ENCODE measurements at regions not wholly inside any gene's neighbourhood (a gene's known extent, or its start where the extent isn't known, plus 50 kb on each side); places are given as distances from the start of the nearest gene placed in this dataset.
"Not testable (repeated sequence)": the region's sequence is repeated elsewhere in the genome, so short reads cannot be mapped to it uniquely, and the experiment has no call there.

DNA sequence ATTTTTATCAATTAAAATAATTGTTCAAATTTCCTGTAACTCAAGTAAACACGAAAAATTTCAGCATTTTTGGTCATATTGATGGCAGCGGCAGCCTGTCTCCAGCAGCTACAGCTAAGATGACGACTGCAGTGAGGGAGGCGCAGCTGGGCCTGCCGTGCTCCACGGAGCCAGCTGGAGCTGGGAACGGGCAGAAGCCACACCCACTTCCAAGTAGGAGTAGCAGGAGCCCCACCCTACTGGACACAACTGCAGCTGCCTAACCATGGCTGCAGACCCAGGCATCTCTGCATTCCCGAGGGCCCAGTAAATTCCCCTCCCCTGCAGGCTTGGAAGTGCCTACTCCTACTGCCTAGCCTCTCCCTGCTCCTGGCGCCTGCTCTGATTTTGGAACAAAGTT is 2031.7 kb downstream of the EFNA5 start:
- Mint-ChIP-seq H3K36me3 (ENCODE audit: low read depth) (no peaks in the 10 kb centered on the region), H3K27ac (no peak overlapping the region), H3K27me3 (no peaks in the 10 kb centered on the region), H3K4me1 (no peaks in the 10 kb centered on the region), H3K4me3 (no peak overlapping the region)
- H3K9me3 ChIP-seq (ENCODE audit: control insufficient read depth, low read length, poor library complexity, severe bottlenecking), result no peaks in the 10 kb centered on the region
- ATAC-seq, result no peak
- DNase-seq, result no peak

- Mint-ChIP-seq H3K27me3 (no peaks in the 10 kb centered on the region), H3K4me3 (no peak overlapping the region), H3K27ac (no peak overlapping the region), H3K36me3 (ENCODE audit: low read depth) (no peaks in the 10 kb centered on the region), H3K4me1 (no peaks in the 10 kb centered on the region)
- ATAC-seq (no peak), DNase-seq (no peak)
- H3K9me3 ChIP-seq (ENCODE audit: control insufficient read depth, low read length, poor library complexity, severe bottlenecking), result no peaks in the 10 kb centered on the region
These were observed 2032.3 kb downstream of the EFNA5 start for GRCh38 chr5:105638437-105638836.

DNA sequence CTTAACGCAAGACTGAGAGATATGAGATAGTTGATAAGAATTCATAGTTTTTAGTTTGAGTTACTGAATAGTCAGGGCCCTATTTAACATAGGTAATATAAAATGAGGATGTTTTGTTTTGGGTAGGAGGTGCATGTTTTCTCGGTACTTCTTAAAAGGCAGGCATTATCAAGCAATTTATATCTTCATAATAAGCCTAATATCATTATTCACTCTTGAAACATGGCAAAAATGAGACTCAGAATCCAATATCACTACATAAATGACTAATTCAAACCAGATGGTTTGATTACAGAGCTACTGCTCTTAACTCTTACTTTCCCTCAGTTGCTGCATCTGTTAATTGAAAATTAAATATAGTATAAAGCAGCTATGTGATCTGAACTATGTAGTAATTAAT is 2038.7 kb downstream of the EFNA5 start:
- H3K27ac Mint-ChIP-seq, result no peak overlapping the region
- H3K4me3 Mint-ChIP-seq, result no peak overlapping the region
- DNase-seq (no peak), ATAC-seq (no peak)
- no peaks in the 10 kb centered on the region for H3K27me3 Mint-ChIP-seq
- H3K4me1 Mint-ChIP-seq, result no peaks in the 10 kb centered on the region
- no peaks in the 10 kb centered on the region for H3K9me3 ChIP-seq (ENCODE audit: control insufficient read depth, low read length, poor library complexity, severe bottlenecking)
- H3K36me3 Mint-ChIP-seq (ENCODE audit: low read depth), result no peaks in the 10 kb centered on the region

GRCh38 chr5:105630803-105631202 is 2039.9 kb downstream of the EFNA5 start:
- H3K9me3 ChIP-seq (ENCODE audit: control insufficient read depth, low read length, poor library complexity, severe bottlenecking), result no peaks in the 10 kb centered on the region
- DNase-seq (no peak), ATAC-seq (no peak)
- H3K36me3 Mint-ChIP-seq (ENCODE audit: low read depth), result no peaks in the 10 kb centered on the region
- no peak overlapping the region for H3K4me3 Mint-ChIP-seq
- H3K4me1 Mint-ChIP-seq, result no peaks in the 10 kb centered on the region
- H3K27me3 Mint-ChIP-seq, result no peaks in the 10 kb centered on the region
- H3K27ac Mint-ChIP-seq, result no peak overlapping the region

- H3K4me3 Mint-ChIP-seq, result no peak overlapping the region
- no peaks in the 10 kb centered on the region for H3K9me3 ChIP-seq (ENCODE audit: control insufficient read depth, low read length, poor library complexity, severe bottlenecking)
- no peak for DNase-seq
- no peak overlapping the region for H3K27ac Mint-ChIP-seq
- no peaks in the 10 kb centered on the region for H3K27me3 Mint-ChIP-seq
- no peaks in the 10 kb centered on the region for H3K36me3 Mint-ChIP-seq (ENCODE audit: low read depth)
- H3K4me1 Mint-ChIP-seq, result no peaks in the 10 kb centered on the region
- no peak for ATAC-seq
These were observed 2051.0 kb downstream of the EFNA5 start for GRCh38 chr5:105619725-105620124.

DNA sequence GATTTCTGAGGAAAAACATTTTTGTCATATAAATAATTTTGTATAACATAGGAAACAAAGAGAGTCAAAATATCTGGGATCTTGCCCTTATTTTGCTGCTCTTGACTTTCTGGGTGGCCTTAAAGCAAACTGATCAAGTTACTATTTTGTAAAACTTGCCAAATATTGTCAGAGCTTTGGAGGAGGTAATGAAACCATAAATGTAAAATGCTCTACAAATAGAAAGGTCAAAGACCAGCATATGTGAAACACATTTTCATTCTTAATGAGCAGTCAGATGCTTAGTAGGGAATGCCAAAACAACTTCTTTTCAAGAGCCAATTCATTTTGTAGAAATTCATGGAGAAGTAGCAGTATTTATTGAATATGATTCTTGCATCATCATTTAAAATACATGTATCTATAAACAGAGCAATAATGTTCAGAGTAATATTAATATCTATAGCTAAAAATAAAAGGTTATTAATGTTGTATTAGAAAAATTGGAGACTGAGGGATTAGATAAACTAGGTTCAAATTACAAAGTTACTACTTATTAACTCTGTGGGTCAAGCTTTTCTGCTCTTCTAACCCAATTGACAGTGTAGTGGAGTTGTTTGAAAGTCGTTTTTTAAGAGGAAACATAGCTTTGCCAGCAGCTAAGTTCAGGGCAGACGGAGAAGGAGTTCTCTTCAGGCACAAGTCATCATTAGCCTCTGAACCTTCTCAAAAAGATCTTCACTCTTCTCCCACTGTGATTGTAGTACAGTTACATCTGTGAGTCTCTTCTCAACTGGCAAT is 2053.1 kb downstream of the EFNA5 start:
- ATAC-seq (no peak), DNase-seq (no peak)
- Mint-ChIP-seq H3K36me3 (ENCODE audit: low read depth) (no peaks in the 10 kb centered on the region), H3K27ac (no peak overlapping the region), H3K27me3 (no peaks in the 10 kb centered on the region), H3K4me1 (no peaks in the 10 kb centered on the region), H3K4me3 (no peak overlapping the region)
- H3K9me3 ChIP-seq (ENCODE audit: control insufficient read depth, low read length, poor library complexity, severe bottlenecking), result no peaks in the 10 kb centered on the region

- ATAC-seq, result no peak
- Mint-ChIP-seq H3K36me3 (ENCODE audit: low read depth) (no peaks in the 10 kb centered on the region), H3K4me3 (no peak overlapping the region), H3K27ac (no peak overlapping the region), H3K4me1 (no peaks in the 10 kb centered on the region), H3K27me3 (no peaks in the 10 kb centered on the region)
- no peak for DNase-seq
- no peaks in the 10 kb centered on the region for H3K9me3 ChIP-seq (ENCODE audit: control insufficient read depth, low read length, poor library complexity, severe bottlenecking)
These were observed 2054.0 kb upstream of the NUDT12 start for GRCh38 chr5:105616599-105616998.

DNA sequence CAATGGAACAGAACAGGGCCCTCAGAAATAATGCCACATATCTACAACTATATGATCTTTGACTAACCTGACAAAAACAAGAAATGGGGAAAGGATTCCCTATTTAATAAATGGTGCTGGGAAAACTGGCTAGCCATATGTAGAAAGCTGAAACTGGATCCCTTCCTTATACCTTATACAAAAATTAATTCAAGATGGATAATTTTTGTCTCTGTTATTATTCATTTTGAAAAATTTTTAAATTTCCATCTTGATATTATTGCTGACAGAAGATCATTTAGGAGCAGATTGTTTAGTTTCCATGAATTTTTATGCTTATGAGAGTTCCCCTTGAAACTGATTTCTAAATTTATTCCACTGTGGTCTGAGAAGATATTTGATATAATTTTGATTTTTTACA is 2039.8 kb upstream of the NUDT12 start:
- H3K4me3 Mint-ChIP-seq; H3K27ac Mint-ChIP-seq; H3K4me1 Mint-ChIP-seq; H3K9me3 ChIP-seq (ENCODE audit: control insufficient read depth, low read length, poor library complexity, severe bottlenecking); H3K36me3 Mint-ChIP-seq (ENCODE audit: low read depth); DNase-seq; ATAC-seq; H3K27me3 Mint-ChIP-seq: not testable (repeated sequence)

DNA sequence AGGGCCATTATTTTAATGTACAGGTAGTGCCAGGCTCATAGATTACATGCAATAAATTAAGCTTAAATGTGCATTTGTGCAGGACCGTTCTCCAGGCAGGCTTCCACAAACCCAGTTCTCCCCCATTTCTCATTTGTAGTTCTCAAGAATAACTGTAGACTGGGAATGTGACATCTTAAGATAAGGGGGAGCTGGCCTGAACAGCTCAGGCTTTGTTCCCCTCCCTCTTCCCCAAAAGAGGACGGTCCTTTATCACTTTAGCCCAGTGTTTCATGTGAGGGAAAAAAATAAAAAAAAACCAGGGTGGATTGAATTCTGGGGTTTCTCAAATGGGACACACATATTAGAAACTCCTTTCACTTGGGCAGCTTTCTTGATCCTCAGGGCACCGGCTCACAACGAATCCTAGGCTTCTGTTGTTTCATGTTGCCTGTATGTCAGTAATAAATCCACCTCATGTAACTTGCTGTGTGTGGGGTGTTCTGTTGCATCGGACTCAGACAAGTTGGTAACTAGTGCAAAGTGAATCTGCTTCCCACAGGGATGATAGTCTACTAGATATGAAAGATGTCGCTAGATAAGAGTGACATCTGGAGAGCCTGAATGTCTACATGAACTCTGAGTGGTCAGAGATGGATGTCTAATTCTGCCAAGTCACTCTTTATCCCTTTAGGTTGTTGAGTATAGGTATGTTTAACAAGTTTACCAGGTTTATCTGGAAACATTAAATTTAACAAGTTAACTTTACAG is 2030.6 kb upstream of the NUDT12 start:
- Mint-ChIP-seq H3K4me1 (no peaks in the 10 kb centered on the region), H3K4me3 (no peak overlapping the region), H3K27ac (no peak overlapping the region), H3K36me3 (ENCODE audit: low read depth) (no peaks in the 10 kb centered on the region), H3K27me3 (no peaks in the 10 kb centered on the region)
- H3K9me3 ChIP-seq (ENCODE audit: control insufficient read depth, low read length, poor library complexity, severe bottlenecking), result peaks cover 3% of the 10 kb centered on the region
- ATAC-seq, result no peak
- no peak for DNase-seq

DNA sequence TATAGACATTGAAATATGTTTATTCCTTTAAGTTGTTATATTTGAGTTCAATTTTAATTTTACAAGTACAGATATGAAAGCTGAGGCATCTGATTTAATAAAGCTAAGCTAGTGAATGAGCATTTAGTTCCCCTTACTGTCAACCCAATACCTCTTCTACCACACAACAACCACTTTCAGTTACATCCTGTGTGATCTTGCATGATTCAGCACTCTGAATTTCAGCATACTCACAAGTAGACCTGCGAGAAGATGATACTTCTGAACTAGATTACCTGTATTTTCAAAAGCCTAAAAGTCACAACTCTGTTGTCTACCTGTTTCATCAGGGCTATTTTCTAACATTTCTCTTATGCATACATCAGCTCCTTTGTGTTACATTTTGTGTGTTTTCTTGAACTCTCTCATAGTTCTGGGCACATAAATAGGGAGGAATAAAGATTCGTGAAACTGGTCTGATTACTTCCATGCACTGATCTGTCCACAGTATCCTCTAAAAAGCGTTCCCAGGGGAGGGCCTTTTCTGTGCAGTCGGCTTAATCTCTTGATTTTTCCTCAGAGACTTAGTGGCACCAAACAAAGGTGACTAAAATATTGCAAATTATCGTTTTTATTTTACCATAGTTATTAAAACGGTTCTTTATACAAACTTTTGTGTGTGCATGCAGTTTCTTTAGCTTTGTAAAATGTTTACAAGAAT is 2025.5 kb upstream of the NUDT12 start:
- Mint-ChIP-seq H3K27me3 (no peaks in the 10 kb centered on the region), H3K27ac (no peak overlapping the region), H3K4me3 (no peak overlapping the region), H3K4me1 (no peaks in the 10 kb centered on the region), H3K36me3 (ENCODE audit: low read depth) (no peaks in the 10 kb centered on the region)
- H3K9me3 ChIP-seq (ENCODE audit: control insufficient read depth, low read length, poor library complexity, severe bottlenecking), result no peaks in the 10 kb centered on the region
- no peak for DNase-seq
- ATAC-seq, result no peak

GRCh38 chr5:105581988-105582690 is 2019.5 kb upstream of the NUDT12 start:
- Mint-ChIP-seq H3K27ac (no peak overlapping the region), H3K27me3 (no peaks in the 10 kb centered on the region), H3K4me1 (no peaks in the 10 kb centered on the region), H3K4me3 (no peak overlapping the region), H3K36me3 (ENCODE audit: low read depth) (no peaks in the 10 kb centered on the region)
- H3K9me3 ChIP-seq (ENCODE audit: control insufficient read depth, low read length, poor library complexity, severe bottlenecking), result no peaks in the 10 kb centered on the region
- DNase-seq (no peak), ATAC-seq (no peak)

- Mint-ChIP-seq H3K4me1 (no peaks in the 10 kb centered on the region), H3K27me3 (no peaks in the 10 kb centered on the region), H3K36me3 (ENCODE audit: low read depth) (no peaks in the 10 kb centered on the region), H3K4me3 (no peak overlapping the region), H3K27ac (no peak overlapping the region)
- H3K9me3 ChIP-seq (ENCODE audit: control insufficient read depth, low read length, poor library complexity, severe bottlenecking), result no peaks in the 10 kb centered on the region
- ATAC-seq (no peak), DNase-seq (no peak)
These were observed 2011.0 kb upstream of the NUDT12 start for GRCh38 chr5:105573575-105573974.

DNA sequence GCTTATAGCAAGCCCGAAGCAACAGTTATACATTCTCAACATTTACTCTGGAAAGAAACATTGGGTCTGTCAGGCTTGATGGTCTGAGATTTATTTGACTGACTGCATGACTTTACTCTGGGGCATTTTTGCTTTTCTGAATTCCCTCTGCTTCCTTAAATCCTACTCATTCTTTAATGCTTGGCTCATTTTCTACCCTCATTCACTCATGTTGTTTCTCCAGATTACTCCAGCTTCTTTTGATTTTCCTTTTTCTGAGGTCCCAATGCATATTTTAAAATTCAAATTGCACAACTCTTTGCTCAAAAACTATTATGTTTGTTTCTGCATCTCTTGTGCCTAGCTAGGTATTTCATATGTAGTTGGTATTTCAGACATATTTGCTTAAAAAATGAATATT is 2002.9 kb upstream of the NUDT12 start:
- no peaks in the 10 kb centered on the region for H3K9me3 ChIP-seq (ENCODE audit: control insufficient read depth, low read length, poor library complexity, severe bottlenecking)
- H3K4me3 Mint-ChIP-seq, result no peak overlapping the region
- DNase-seq, result no peak
- ATAC-seq, result no peak
- H3K36me3 Mint-ChIP-seq (ENCODE audit: low read depth), result no peaks in the 10 kb centered on the region
- no peaks in the 10 kb centered on the region for H3K4me1 Mint-ChIP-seq
- H3K27ac Mint-ChIP-seq, result no peak overlapping the region
- H3K27me3 Mint-ChIP-seq, result no peaks in the 10 kb centered on the region
